Motor neuron (in vitro differentiated cells): ENCODE measurements at regions not wholly inside any gene's neighbourhood (a gene's known extent, or its start where the extent isn't known, plus 50 kb on each side); places are given as distances from the start of the nearest gene placed in this dataset.
A peak's percentile ranks its signal among the peaks of the same experiment; 100 is the strongest.

Source experiments
- ATAC-seq, 8 experiments: fragments of 200-7000 bp; cut with Tn5 transposase; replicated peaks in 6 of 8; 2 replicates each; pipeline ENCODE4 v1.8.0; 2021; ENCODE audit warnings: mild to moderate bottlenecking in 8 of 8, moderate library complexity in 8 of 8
- H3K27ac ChIP-seq, 2 donors: fragments of 250-450 bp; sonication (Bioruptor Pico); 2 replicates each; pipeline ENCODE4 v1.9.0; 2021; ENCODE audit warnings: antibody characterized with exemption in 2 of 2, mild to moderate bottlenecking in 2 of 2, moderate library complexity in 1 of 2
- H3K4me1 ChIP-seq, 2 donors: fragments of 250-450 bp; sonication (Bioruptor Pico); replicated peaks in 1 of 2; 2 replicates each; pipeline ENCODE4 v1.6.1; 2021; ENCODE audit warnings: antibody characterized with exemption in 2 of 2, mild to moderate bottlenecking in 2 of 2, moderate library complexity in 1 of 2
- H3K4me3 ChIP-seq, 5 donors: fragments of 250-450 bp; sonication (Bioruptor Pico); 2 replicates each; pipeline ENCODE4 v1.9.0; 2021; ENCODE audit warnings: antibody characterized with exemption in 5 of 5, mild to moderate bottlenecking in 5 of 5, moderate library complexity in 4 of 5
- WGBS, 10 experiments: fragments of 450-650 bp; shearing (Covaris generic); methylation state at CpG; one replicate each; pipeline ENCODE4 v1.0.0; 2022; 5-methylcytosine and 5-hydroxymethylcytosine counted together
- in situ Hi-C, 9 experiments: fragments of 400-800 bp; cut with MboI; loops; one replicate each; pipeline ENCODE4 v1.15.0; 2021; ENCODE audit warnings: low sequenced_read_pairs in 9 of 9, low pct_unique_long_range_greater_than_20kb in 2 of 9; ENCODE audit not compliant: unreplicated experiment in 9 of 9

DNA sequence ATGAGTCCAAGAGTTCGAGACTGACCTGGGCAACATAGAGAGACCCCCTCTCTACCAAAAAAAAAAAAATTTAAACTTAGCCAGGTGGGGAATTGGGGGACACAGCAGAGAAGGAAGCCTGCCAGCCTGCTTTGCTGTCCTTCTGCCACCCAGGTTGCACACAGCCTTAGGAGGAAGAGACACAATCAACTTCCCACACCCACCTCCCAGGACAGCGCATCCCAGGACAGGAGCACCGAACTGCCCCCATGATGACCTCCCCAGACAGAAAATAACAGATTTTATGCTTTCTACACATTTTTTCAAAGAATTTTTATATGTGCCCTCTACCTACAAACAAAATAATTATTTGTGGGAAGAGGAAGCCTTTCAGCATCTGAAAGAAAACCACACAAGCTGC, 126.0 kb upstream of the ZNF507 start:
- ATAC-seq: no peak
- 40 to 100% (median 80%) methylated on average over 1 to 2 of the region's 3 CpGs; no CpG with 5 or more reads in 4 of the 10 experiments for WGBS, 10 experiments
- in situ Hi-C loops: no loop called here
- H3K4me3 ChIP-seq: no peak overlapping the region
- H3K4me1 ChIP-seq: peaks cover 11 to 12% of the 10 kb centered on the region in 2 donors
- no peak overlapping the region for H3K27ac ChIP-seq

DNA sequence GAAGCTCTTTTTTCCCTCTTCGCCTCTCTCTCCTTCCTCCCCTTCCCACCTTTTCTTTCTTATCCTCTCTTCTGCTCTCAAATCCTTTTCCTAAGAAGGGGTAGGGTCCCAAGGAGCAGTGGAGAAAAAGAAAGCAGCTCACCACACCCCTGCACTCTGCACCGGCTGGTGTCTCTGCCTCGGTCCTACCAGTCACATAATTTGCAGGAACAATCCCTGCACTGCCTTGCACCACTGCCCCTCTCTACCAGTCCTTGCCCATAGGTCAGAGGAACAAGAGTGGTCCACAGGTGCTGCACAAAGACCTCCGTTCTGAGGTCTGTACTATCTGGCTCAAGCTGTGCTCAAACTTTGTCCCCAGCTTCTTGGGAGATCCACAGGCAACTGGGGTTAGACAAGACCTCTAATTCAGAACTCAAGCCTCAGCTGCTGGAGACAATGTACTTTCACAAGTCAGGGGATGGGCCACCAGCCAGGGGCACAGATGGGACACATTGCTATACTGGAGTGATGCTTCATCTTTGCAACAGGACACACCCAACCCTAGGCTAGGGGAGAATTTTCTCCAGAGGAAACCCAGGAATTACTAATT, 125.4 kb upstream of the ZNF507 start:
- Histone ChIP-seq H3K27ac (no peak overlapping the region), H3K4me1 (peaks cover 12 to 13% of the 10 kb centered on the region in 2 donors), H3K4me3 (no peak overlapping the region)
- no peak for ATAC-seq
- 0 to 100% (median 27%) methylated on average over 1 to 3 of the region's 4 CpGs; no CpG with 5 or more reads in 3 of the 10 experiments for WGBS, 10 experiments
- in situ Hi-C loops: loop anchor here in 1 of 9 experiments (10.0 kb wide), 1 partner anchor 1535 kb away; no protein-coding TSS in a partner anchor

DNA sequence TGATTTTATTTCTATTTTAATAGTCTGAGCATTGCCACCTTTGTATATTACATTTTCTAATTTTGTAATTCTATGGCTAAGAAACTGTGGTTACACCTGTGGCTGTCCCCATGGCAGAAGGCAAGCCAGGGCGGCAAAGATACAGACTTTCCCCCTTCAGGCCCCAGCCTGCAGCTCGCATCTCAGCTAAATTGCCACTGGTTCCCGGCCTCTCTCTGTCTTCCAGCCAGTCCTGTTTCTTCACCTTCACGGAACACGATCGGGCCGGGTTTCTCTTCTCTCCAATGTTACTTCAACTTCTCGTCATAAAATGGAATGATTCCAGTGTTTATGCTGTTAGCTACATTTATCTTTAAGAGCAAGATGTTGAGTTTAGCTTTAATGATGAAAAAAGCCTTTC, 124.5 kb upstream of the ZNF507 start:
- H3K27ac ChIP-seq: no peak overlapping the region
- H3K4me1 ChIP-seq: peaks cover 12 to 13% of the 10 kb centered on the region in 2 donors
- 73 to 100% (median 91%) methylated on average over 1 to 8 of the region's 8 CpGs; no CpG with 5 or more reads in 1 of the 10 experiments for WGBS, 10 experiments
- no peak for ATAC-seq
- in situ Hi-C loops: loop anchor here in 1 of 9 experiments (10.0 kb wide), 1 partner anchor 1536 kb away; no protein-coding TSS in a partner anchor
- no peak overlapping the region for H3K4me3 ChIP-seq

DNA sequence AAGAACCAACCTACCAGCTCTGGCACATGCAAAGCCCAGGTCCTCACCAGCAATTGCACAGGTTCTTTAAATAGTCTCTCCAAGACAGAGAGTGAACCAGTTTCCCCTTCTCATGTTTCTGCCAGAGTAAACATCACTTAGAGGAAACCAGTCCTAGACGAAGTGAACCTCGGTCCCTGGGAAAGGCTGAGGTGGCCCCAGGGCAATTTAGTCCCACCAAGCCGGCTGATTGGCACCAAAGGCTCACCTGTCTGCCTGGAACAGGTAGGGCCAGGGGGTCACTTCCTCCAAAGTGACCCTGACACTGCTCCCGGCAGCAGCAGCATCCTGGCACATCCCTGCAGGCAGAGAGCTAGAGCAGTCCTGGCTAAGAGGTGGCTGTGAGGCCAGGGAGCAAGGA, 122.9 kb upstream of the ZNF507 start:
- 0 to 79% methylated on average over 1 to 4 of the region's 4 CpGs; no CpG with 5 or more reads in 8 of the 10 experiments for WGBS, 10 experiments

DNA sequence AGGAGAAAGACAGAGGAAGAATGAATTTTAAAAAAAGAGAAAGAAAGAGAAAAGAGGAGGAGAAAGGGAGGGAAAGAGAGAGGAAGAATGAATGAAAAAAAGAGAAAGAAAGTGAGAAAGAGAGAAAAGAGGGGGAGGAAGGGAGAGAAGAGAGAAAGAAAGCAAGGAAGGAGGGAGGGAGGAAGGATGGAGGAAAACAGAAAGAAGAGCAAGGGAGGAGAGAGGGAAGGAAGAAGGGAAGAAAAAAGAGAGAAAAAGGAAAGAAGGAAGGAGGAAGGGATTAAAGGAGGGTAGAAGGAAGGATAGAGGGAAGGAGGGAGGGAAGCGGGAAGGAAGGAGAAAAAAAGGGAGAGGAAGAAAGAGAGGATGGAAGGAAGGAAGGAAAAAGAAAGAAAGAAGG, 122.3 kb upstream of the ZNF507 start:
- H3K27ac ChIP-seq: no peak overlapping the region
- ATAC-seq: no peak
- 54 to 100% (median 93%) methylated on average over 1 of the region's 1 CpG; no CpG with 5 or more reads in 1 of the 10 experiments for WGBS, 10 experiments
- H3K4me1 ChIP-seq: peaks cover 12 to 13% of the 10 kb centered on the region in 2 donors
- no peak overlapping the region for H3K4me3 ChIP-seq
- in situ Hi-C loops: loop anchor here in 1 of 9 experiments (10.0 kb wide), 1 partner anchor 1538 kb away; no protein-coding TSS in a partner anchor

More for the DNA sequence above, 122.9 kb upstream of the ZNF507 start:
- no peak for ATAC-seq
- Histone ChIP-seq H3K4me3 (no peak overlapping the region), H3K27ac (no peak overlapping the region), H3K4me1 (peaks cover 12 to 13% of the 10 kb centered on the region in 2 donors)
- in situ Hi-C loops: loop anchor here in 1 of 9 experiments (10.0 kb wide), 1 partner anchor 1538 kb away; no protein-coding TSS in a partner anchor

DNA sequence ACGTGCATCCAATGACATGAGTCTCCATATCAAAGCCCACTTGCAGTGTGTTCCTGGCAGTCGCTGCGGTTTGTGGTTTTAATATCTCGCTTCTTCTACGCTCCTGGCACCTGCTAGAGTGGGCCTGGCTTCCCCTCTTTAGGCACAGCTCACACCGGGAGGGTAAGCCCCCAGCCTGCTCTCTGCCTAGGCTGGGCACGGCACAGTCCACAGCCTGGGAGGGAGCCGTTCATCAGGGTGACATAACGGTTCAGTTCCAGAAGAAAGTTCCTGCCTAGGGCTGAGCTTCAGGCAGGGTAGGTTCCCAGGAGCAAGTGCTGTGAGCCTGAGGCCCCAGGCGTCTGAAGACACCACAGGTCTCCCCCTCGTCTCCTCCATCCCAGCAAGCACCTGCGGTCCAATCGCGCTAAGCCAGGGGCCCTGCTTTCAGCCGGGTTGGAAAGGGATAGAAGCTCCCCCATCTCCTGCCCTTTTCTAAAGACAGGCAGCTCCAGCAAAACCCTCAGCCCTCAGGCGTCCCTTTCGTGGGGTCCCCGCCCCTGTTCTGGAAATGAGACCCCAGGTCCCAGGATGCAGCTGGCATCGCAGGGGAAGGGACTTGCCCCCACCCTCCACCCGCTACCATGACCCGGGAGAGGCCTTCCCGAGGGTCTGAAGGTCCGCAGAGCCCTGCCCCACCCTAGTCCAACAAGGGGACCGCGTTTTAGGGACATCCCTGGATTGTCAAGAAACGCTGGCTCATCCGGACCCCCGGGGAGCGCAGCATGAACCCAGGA, 121.6 kb upstream of the ZNF507 start:
- Histone ChIP-seq H3K4me3 (no peak overlapping the region), H3K27ac (no peak overlapping the region), H3K4me1 (peaks cover 12 to 13% of the 10 kb centered on the region in 2 donors)
- peak in 5 of 8 experiments; percentile 64 to 74 (median 71) for ATAC-seq
- in situ Hi-C loops: loop anchor here in 1 of 9 experiments (10.0 kb wide), 1 partner anchor 1539 kb away; no protein-coding TSS in a partner anchor
- WGBS, 10 experiments: 38 to 85% (median 67%) methylated on average over 2 to 12 of the region's 29 CpGs; no CpG with 5 or more reads in 3 of the 10 experiments

DNA sequence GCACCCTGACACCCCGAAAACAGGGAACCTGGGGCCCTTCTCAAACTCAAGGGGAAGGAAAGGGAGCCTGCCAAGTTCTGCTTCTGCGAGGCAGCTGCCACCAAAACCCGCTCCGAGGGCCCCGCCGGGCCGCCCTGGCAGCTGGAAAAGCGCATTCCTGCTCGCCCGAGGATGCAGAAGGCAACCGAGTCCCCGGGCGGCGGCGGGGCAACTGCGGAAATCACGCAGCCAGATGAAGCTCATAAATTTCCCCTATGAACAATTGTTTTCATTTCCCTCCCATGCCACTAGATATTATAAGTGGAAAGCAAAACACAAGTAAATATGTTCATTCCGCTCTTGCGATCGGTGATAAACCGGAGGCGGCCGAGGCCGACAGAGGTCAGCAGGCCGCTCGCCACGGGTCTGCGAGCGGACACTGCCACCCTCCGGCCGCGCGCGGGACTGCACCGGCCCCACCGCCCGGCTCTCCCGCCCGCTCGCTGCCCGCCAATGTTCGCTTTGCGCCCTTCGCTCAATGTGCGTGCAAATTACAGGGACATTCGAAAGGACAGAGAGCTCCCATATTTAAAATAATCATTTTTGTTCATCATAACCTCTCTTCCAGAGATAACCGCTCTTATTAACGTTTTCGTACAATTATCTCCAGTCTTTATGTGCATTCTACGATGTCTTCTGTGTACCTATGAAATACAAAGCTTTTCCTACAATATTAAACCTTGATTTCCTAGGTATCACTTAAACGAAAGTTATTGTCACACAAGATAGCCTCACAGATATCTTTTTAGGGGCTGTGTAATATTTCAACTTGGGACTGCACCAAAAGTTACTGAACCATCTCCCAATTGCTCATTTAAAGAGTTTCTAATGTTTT, 120.8 kb upstream of the ZNF507 start:
- Histone ChIP-seq H3K27ac (no peak overlapping the region), H3K4me1 (peaks cover 12 to 13% of the 10 kb centered on the region in 2 donors), H3K4me3 (no peak overlapping the region)
- peak; percentile 84 to 92 (median 92) for ATAC-seq
- WGBS, 10 experiments: 0 to 25% (median 14%) methylated on average over 3 to 38 of the region's 51 CpGs
- in situ Hi-C loops: loop anchor here in 7 of 9 experiments (10.0 to 25.0 kb wide), 3 partner anchors 1512 to 1540 kb away; no protein-coding TSS in a partner anchor

DNA sequence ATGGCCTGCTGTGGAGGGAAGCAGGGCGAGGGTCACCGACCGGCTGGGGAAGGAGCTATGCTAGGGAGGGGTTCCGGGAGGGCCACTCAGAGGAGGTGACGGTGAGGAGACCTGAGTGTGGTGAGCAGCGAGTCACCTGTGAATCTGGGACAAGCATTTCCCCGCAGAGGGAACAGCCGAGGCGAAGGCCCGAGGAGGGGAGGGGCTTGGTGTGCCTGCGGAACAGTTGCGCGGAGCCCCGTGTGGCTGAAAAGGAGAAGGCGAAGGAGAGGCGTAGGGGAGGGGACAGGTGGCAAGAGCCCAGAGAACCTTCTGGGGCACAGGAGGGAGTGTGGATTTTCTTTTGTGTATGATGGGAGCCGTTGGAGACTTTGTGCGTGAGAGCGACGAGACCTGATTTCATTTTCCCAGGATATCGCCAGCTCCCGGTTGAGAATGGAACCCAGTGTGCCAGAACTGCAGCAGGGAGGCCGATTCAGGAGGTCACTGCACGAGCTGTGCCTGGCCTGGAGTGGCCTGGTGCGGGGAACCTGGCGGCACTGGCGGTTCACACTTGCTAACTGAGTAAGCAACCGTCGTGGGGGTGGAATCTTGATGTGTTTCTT, 117.7 kb upstream of the ZNF507 start:
- ATAC-seq: no peak
- Histone ChIP-seq H3K4me3 (no peak overlapping the region), H3K27ac (no peak overlapping the region), H3K4me1 (peaks cover 12 to 13% of the 10 kb centered on the region in 2 donors)
- in situ Hi-C loops: loop anchor here in 7 of 9 experiments (10.0 to 25.0 kb wide), 3 partner anchors 1515 to 1543 kb away; no protein-coding TSS in a partner anchor
- 71 to 98% (median 91%) methylated on average over 6 to 25 of the region's 29 CpGs; no CpG with 5 or more reads in 3 of the 10 experiments for WGBS, 10 experiments

DNA sequence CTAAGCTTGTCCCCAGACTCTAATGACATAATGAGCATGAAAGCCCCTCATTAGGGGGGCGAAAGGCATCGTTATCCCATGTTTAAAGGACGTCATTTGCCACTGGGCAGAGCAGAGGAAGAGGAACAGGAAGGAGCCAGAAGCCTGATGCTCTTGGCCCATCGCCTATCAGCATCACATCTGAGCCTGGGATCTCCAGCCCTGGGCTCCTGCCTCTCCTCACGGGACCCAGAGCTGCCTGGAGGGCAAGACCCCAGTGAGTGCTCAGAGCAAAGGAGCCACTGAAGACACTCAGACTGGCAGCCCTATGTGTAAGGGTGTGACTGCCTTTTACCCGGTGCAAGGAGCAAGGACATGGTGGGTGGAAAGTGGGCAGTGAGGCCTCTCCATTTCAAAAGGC, 115.0 kb upstream of the ZNF507 start:
- in situ Hi-C loops: loop anchor here in 6 of 9 experiments (25.0 kb wide), 2 partner anchors 1518 to 1543 kb away; no protein-coding TSS in a partner anchor
- 0 to 100% (median 76%) methylated on average over 1 to 4 of the region's 6 CpGs; no CpG with 5 or more reads in 5 of the 10 experiments for WGBS, 10 experiments
- no peak overlapping the region for H3K4me3 ChIP-seq
- no peak for ATAC-seq
- H3K4me1 ChIP-seq: peaks cover 0 to 12% of the 10 kb centered on the region in 2 donors
- H3K27ac ChIP-seq: no peak overlapping the region

DNA sequence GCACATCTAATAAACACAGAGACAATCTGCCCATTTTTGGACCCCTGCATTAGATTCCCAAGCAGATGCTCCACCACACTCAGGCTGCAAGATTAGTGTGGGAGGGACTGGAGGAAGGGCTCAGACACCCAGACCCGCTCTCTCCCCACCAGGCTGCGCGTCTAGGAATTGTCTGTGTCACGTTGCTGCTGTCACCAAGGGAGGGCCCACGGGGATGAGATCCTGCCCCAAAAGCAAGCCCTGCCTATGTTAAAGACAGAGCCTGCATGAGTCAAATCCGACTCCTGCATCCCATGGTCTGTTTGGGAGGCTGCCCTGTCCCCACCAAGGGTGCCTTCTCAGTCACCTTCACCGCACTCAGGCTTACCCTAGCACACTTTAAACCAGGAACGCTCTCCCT, 114.4 kb upstream of the ZNF507 start:
- Histone ChIP-seq H3K27ac (no peak overlapping the region), H3K4me3 (no peak overlapping the region), H3K4me1 (peaks cover 0 to 15% of the 10 kb centered on the region in 2 donors)
- in situ Hi-C loops: loop anchor here in 6 of 9 experiments (25.0 kb wide), 2 partner anchors 1519 to 1544 kb away; no protein-coding TSS in a partner anchor
- WGBS, 10 experiments: 55 to 92% (median 80%) methylated on average over 1 to 2 of the region's 8 CpGs; no CpG with 5 or more reads in 7 of the 10 experiments
- ATAC-seq: no peak

DNA sequence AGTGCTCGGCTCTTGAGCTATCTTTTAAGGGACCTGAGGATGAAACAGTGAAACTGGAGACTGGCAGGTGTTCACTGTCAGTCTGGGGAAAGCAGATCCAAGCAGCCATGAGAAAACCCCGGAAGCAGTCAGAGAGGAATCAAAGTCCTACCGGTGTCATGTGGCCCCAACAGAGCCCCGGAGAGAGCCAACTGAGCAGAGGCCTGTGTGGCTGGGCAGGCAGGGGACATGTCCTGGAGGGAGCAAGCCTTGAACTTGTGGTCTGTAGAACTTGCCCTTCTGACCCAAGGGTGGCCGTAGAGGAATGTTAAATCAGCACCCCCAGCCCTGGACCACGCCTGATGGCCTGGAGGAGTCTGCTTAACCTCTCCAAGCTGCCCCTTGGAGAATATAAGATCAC, 113.7 kb upstream of the ZNF507 start:
- in situ Hi-C loops: loop anchor here in 6 of 9 experiments (25.0 kb wide), 2 partner anchors 1519 to 1544 kb away; no protein-coding TSS in a partner anchor
- no peak overlapping the region for H3K27ac ChIP-seq
- 80 to 100% methylated on average over 1 to 2 of the region's 6 CpGs; no CpG with 5 or more reads in 8 of the 10 experiments for WGBS, 10 experiments
- no peak for ATAC-seq
- no peak overlapping the region for H3K4me3 ChIP-seq
- peaks cover 0 to 15% of the 10 kb centered on the region in 2 donors for H3K4me1 ChIP-seq
